RCC 7860 (cell line): ENCODE measurements at regions not wholly inside any gene's neighbourhood (a gene's known extent, or its start where the extent isn't known, plus 50 kb on each side); places are given as distances from the start of the nearest gene placed in this dataset.

Source experiments
- DNase-seq: peaks from one replicate; pipeline ENCODE4 v3.0.0-alpha.2; 2015; ENCODE audit warnings: low spot score
- FAIRE-seq: peaks from 2 replicates; lab custom pipeline; 2012; peaks lifted over from hg19 to GRCh38; lab: Jason Lieb, UNC

GRCh38 chr9:79116709-79117108, 455.1 kb upstream of the TLE4 start:
- FAIRE-seq = no peak
- DNase-seq = no peak

- no peak for DNase-seq
- FAIRE-seq = no peak
Observed at GRCh38 chr9:79120533-79120932, 451.2 kb upstream of the TLE4 start.

GRCh38 chr9:79120941-79121340, 450.8 kb upstream of the TLE4 start:
- DNase-seq (no peak), FAIRE-seq (no peak)

GRCh38 chr9:79123415-79123814, 448.4 kb upstream of the TLE4 start:
- FAIRE-seq (no peak), DNase-seq (no peak)

GRCh38 chr9:79127661-79128060, 444.1 kb upstream of the TLE4 start:
- DNase-seq (no peak), FAIRE-seq (no peak)

- DNase-seq (peak; percentile 36), FAIRE-seq (peak; percentile 76)
Observed at GRCh38 chr9:79129865-79130480, 441.8 kb upstream of the TLE4 start.

GRCh38 chr9:79131246-79131774, 440.5 kb upstream of the TLE4 start:
- FAIRE-seq = no peak
- no peak for DNase-seq

GRCh38 chr9:79131824-79132377, 439.9 kb upstream of the TLE4 start:
- FAIRE-seq = no peak
- DNase-seq = no peak

GRCh38 chr9:79134654-79135053, 437.1 kb upstream of the TLE4 start:
- FAIRE-seq (no peak), DNase-seq (peak; percentile 32)

GRCh38 chr9:79135681-79136415, 435.9 kb upstream of the TLE4 start:
- DNase-seq (no peak), FAIRE-seq (no peak)

GRCh38 chr9:79140751-79141150, 431.0 kb upstream of the TLE4 start:
- DNase-seq = no peak
- no peak for FAIRE-seq

- DNase-seq (no peak), FAIRE-seq (no peak)
Observed at GRCh38 chr9:79143211-79143610, 428.6 kb upstream of the TLE4 start.

GRCh38 chr9:79145442-79145841, 426.3 kb upstream of the TLE4 start:
- FAIRE-seq (no peak), DNase-seq (no peak)

GRCh38 chr9:79149585-79149984, 422.2 kb upstream of the TLE4 start:
- DNase-seq (no peak), FAIRE-seq (no peak)

GRCh38 chr9:79151791-79152190, 420.0 kb upstream of the TLE4 start:
- FAIRE-seq (no peak), DNase-seq (no peak)

- FAIRE-seq = no peak
- no peak for DNase-seq
Observed at GRCh38 chr9:79152306-79152705, 419.5 kb upstream of the TLE4 start.

- FAIRE-seq (no peak), DNase-seq (no peak)
Observed at GRCh38 chr9:79154806-79155205, 417.0 kb upstream of the TLE4 start.

GRCh38 chr9:79155308-79155707, 416.5 kb upstream of the TLE4 start:
- FAIRE-seq = no peak

GRCh38 chr9:79163544-79163943, 408.2 kb upstream of the TLE4 start:
- FAIRE-seq = no peak
- no peak for DNase-seq

More at GRCh38 chr9:79155308-79155707, 416.5 kb upstream of the TLE4 start:
- DNase-seq = no peak

GRCh38 chr9:79164406-79164805, 407.4 kb upstream of the TLE4 start:
- FAIRE-seq (no peak), DNase-seq (no peak)

GRCh38 chr9:79165020-79165780, 406.6 kb upstream of the TLE4 start:
- FAIRE-seq = no peak
- no peak for DNase-seq
